HUES64 (cell line): ENCODE measurements at regions not wholly inside any gene's neighbourhood (a gene's known extent, or its start where the extent isn't known, plus 50 kb on each side); places are given as distances from the start of the nearest gene placed in this dataset.
"Not testable (repeated sequence)": the region's sequence is repeated elsewhere in the genome, so short reads cannot be mapped to it uniquely, and the experiment has no call there.

Experiments
- H3K27ac ChIP-seq: 2 replicates; pipeline ENCODE4 v1.7.0; 2013; ENCODE audit warnings: low read depth, low read length, inconsistent platforms
- H3K27me3 ChIP-seq: 2 replicates; pipeline ENCODE4 v1.6.1; 2013; ENCODE audit warnings: mild to moderate bottlenecking, low read length; ENCODE audit not compliant: insufficient read depth
- H3K36me3 ChIP-seq: 2 replicates; pipeline ENCODE4 v1.6.1; 2013; ENCODE audit warnings: mild to moderate bottlenecking, low read length; ENCODE audit not compliant: insufficient read depth
- H3K4me1 ChIP-seq: 2 replicates; pipeline ENCODE4 v1.6.1; 2013; ENCODE audit warnings: mild to moderate bottlenecking, low read length, moderate library complexity; ENCODE audit not compliant: insufficient read depth
- H3K4me3 ChIP-seq: 2 replicates; pipeline ENCODE4 v1.5.1; 2013; ENCODE audit warnings: mild to moderate bottlenecking, low read length, moderate library complexity
- H3K9ac ChIP-seq: 2 replicates; pipeline ENCODE4 v1.6.1; 2013; ENCODE audit warnings: mild to moderate bottlenecking, low read depth, low read length
- H3K9me3 ChIP-seq: 2 replicates; pipeline ENCODE4 v1.6.1; 2013; ENCODE audit warnings: low read depth, low read length; ENCODE audit not compliant: insufficient read depth
- WGBS: fragments of 150-250, 120-280 bp; methylation state at CpG from one replicate; pipeline ENCODE4 v1.1.7; 2013; ENCODE audit warnings: missing lambda C conversion rate; 5-methylcytosine and 5-hydroxymethylcytosine counted together

- 95% methylated on average over 3 of the region's 3 CpGs for WGBS
- Histone ChIP-seq H3K4me1 (no peaks in the 10 kb centered on the region), H3K9ac (no peak overlapping the region), H3K27ac (no peak overlapping the region), H3K4me3 (no peak overlapping the region), H3K9me3 (no peaks in the 10 kb centered on the region), H3K27me3 (no peaks in the 10 kb centered on the region), H3K36me3 (no peaks in the 10 kb centered on the region)
These were observed 311.1 kb upstream of the CHD1 start for GRCh38 chr5:99239826-99240360.

GRCh38 chr5:99191206-99191745 lies 262.5 kb upstream of the CHD1 start:
- Histone ChIP-seq H3K4me1 (no peaks in the 10 kb centered on the region), H3K27me3 (no peaks in the 10 kb centered on the region), H3K36me3 (no peaks in the 10 kb centered on the region), H3K9me3 (0 out of 2 replicates have a peak, but pooled peaks cover 3% of the 10 kb centered on the region), H3K9ac (no peak overlapping the region), H3K4me3 (no peak overlapping the region), H3K27ac (no peak overlapping the region)
- 89% methylated on average over 5 of the region's 5 CpGs for WGBS

GRCh38 chr5:99187611-99188010 lies 258.8 kb upstream of the CHD1 start:
- 64% methylated on average over 2 of the region's 2 CpGs for WGBS
- no peaks in the 10 kb centered on the region for H3K9me3 ChIP-seq

GRCh38 chr5:99179206-99179605 lies 250.4 kb upstream of the CHD1 start:
- Histone ChIP-seq H3K9ac (no peak overlapping the region), H3K4me1 (no peaks in the 10 kb centered on the region), H3K9me3 (no peaks in the 10 kb centered on the region), H3K27ac (no peak overlapping the region), H3K27me3 (no peaks in the 10 kb centered on the region), H3K4me3 (no peak overlapping the region), H3K36me3 (no peaks in the 10 kb centered on the region)
- 94% methylated on average over 4 of the region's 4 CpGs for WGBS

More at GRCh38 chr5:99187611-99188010, 258.8 kb upstream of the CHD1 start:
- H3K9ac ChIP-seq = no peak overlapping the region
- no peak overlapping the region for H3K4me3 ChIP-seq
- no peaks in the 10 kb centered on the region for H3K4me1 ChIP-seq
- no peaks in the 10 kb centered on the region for H3K27me3 ChIP-seq
- H3K27ac ChIP-seq = no peak overlapping the region
- H3K36me3 ChIP-seq = no peaks in the 10 kb centered on the region

- Histone ChIP-seq H3K4me1 (no peaks in the 10 kb centered on the region), H3K9me3 (no peaks in the 10 kb centered on the region), H3K4me3 (no peak overlapping the region), H3K27me3 (no peaks in the 10 kb centered on the region), H3K36me3 (no peaks in the 10 kb centered on the region), H3K27ac (no peak overlapping the region), H3K9ac (no peak overlapping the region)
- 90% methylated on average over 2 of the region's 2 CpGs for WGBS
These were observed 249.0 kb upstream of the CHD1 start for GRCh38 chr5:99177796-99178195.

GRCh38 chr5:99176186-99176585 lies 247.4 kb upstream of the CHD1 start:
- H3K9me3 ChIP-seq = no peaks in the 10 kb centered on the region
- H3K36me3 ChIP-seq = no peaks in the 10 kb centered on the region
- WGBS = 60% methylated on average over 1 of the region's 1 CpG
- H3K4me3 ChIP-seq = no peak overlapping the region
- no peaks in the 10 kb centered on the region for H3K4me1 ChIP-seq
- H3K27me3 ChIP-seq = no peaks in the 10 kb centered on the region
- H3K27ac ChIP-seq = no peak overlapping the region
- H3K9ac ChIP-seq = no peak overlapping the region

GRCh38 chr5:99169309-99169708 lies 240.5 kb upstream of the CHD1 start:
- no peaks in the 10 kb centered on the region for H3K36me3 ChIP-seq
- H3K4me3 ChIP-seq = no peak overlapping the region
- 41% methylated on average over 3 of the region's 3 CpGs for WGBS
- peaks cover 27% of the 10 kb centered on the region for H3K4me1 ChIP-seq
- H3K27me3 ChIP-seq = no peaks in the 10 kb centered on the region
- H3K27ac ChIP-seq = no peak overlapping the region
- no peak overlapping the region for H3K9ac ChIP-seq
- no peaks in the 10 kb centered on the region for H3K9me3 ChIP-seq

GRCh38 chr5:99161538-99161937 lies 232.7 kb upstream of the CHD1 start:
- H3K9ac ChIP-seq, H3K36me3 ChIP-seq, H3K4me3 ChIP-seq, H3K4me1 ChIP-seq, H3K27me3 ChIP-seq, H3K27ac ChIP-seq, H3K9me3 ChIP-seq: not testable (repeated sequence)
- WGBS = 95% methylated on average over 3 of the region's 4 CpGs

- 100% methylated on average over 1 of the region's 1 CpG for WGBS
- H3K9me3 ChIP-seq = no peaks in the 10 kb centered on the region
These were observed 227.9 kb upstream of the CHD1 start for GRCh38 chr5:99156688-99157087.

GRCh38 chr5:99143283-99143795 lies 214.5 kb upstream of the CHD1 start:
- H3K27me3 ChIP-seq, H3K9ac ChIP-seq: not testable (repeated sequence)
- WGBS = 93% methylated on average over 1 of the region's 1 CpG

More at GRCh38 chr5:99156688-99157087, 227.9 kb upstream of the CHD1 start:
- H3K9ac ChIP-seq = no peak overlapping the region
- H3K27ac ChIP-seq = no peak overlapping the region
- H3K27me3 ChIP-seq = no peaks in the 10 kb centered on the region
- no peak overlapping the region for H3K4me3 ChIP-seq
- no peaks in the 10 kb centered on the region for H3K4me1 ChIP-seq
- no peaks in the 10 kb centered on the region for H3K36me3 ChIP-seq

GRCh38 chr5:99141534-99142128 lies 212.8 kb upstream of the CHD1 start:
- Histone ChIP-seq H3K9me3 (peaks cover 18% of the 10 kb centered on the region), H3K27ac (no peak overlapping the region), H3K27me3 (no peaks in the 10 kb centered on the region), H3K4me3 (no peak overlapping the region), H3K36me3 (no peaks in the 10 kb centered on the region), H3K4me1 (no peaks in the 10 kb centered on the region), H3K9ac (no peak overlapping the region)
- WGBS = 73% methylated on average over 3 of the region's 3 CpGs

More at GRCh38 chr5:99143283-99143795, 214.5 kb upstream of the CHD1 start:
- H3K27ac ChIP-seq, H3K4me3 ChIP-seq, H3K4me1 ChIP-seq, H3K36me3 ChIP-seq: not testable (repeated sequence)
- peaks cover 18% of the 10 kb centered on the region for H3K9me3 ChIP-seq
